RWPE2 (cell line): ENCODE measurements at regions not wholly inside any gene's neighbourhood (a gene's known extent, or its start where the extent isn't known, plus 50 kb on each side); places are given as distances from the start of the nearest gene placed in this dataset.

Source experiments
- ATAC-seq: fragments of 200-7000 bp; cut with Tn5 transposase; 3 replicates; pipeline ENCODE4 v1.9.1; 2021; ENCODE audit warnings: low read depth
- DNase-seq: peaks from one replicate; pipeline ENCODE4 v3.0.0-alpha.2; 2020; ENCODE audit warnings: low spot score
- H3K27ac ChIP-seq: fragments of 450-650 bp; 2 replicates; pipeline ENCODE4 v1.5.1; 2017; ENCODE audit warnings: mild to moderate bottlenecking; ENCODE audit not compliant: poor library complexity, severe bottlenecking
- H3K27me3 ChIP-seq: fragments of 250-450 bp; sonication (Bioruptor Pico); 2 replicates; pipeline ENCODE4 v1.5.1; 2021; ENCODE audit warnings: mild to moderate bottlenecking, moderate library complexity; ENCODE audit not compliant: insufficient read depth, poor library complexity, severe bottlenecking
- H3K36me3 ChIP-seq: fragments of 250-450 bp; sonication (Bioruptor Pico); 2 replicates; pipeline ENCODE4 v1.5.1; 2020; ENCODE audit warnings: low read depth, mild to moderate bottlenecking, moderate library complexity
- H3K4me1 ChIP-seq: fragments of 250-450 bp; sonication (Bioruptor Pico); 2 replicates; pipeline ENCODE4 v1.5.1; 2021; ENCODE audit warnings: mild to moderate bottlenecking, moderate library complexity; ENCODE audit not compliant: insufficient read depth, poor library complexity, severe bottlenecking
- H3K4me3 ChIP-seq: fragments of 250-450 bp; sonication (Bioruptor Pico); 2 replicates; pipeline ENCODE4 v1.5.1; 2021; ENCODE audit warnings: mild to moderate bottlenecking, moderate library complexity; ENCODE audit not compliant: severe bottlenecking
- H3K9me3 ChIP-seq: fragments of 250-450 bp; sonication (Bioruptor Pico); 2 replicates; pipeline ENCODE4 v1.5.1; 2021; ENCODE audit warnings: mild to moderate bottlenecking, moderate library complexity; ENCODE audit not compliant: severe bottlenecking
- TF ChIP-seq, protein P1 (sequence below): fragments of 450-650 bp; IDR thresholded peaks from one replicate; pipeline ENCODE4 v1.5.1; 2017; ENCODE audit warnings: mild to moderate bottlenecking, moderate library complexity; ENCODE audit not compliant: poor library complexity, severe bottlenecking

GRCh38 chr2:181822097-181822496, 69.4 kb upstream of the ITPRID2 start:
- Histone ChIP-seq H3K9me3 (no peaks in the 10 kb centered on the region), H3K4me1 (no peaks in the 10 kb centered on the region), H3K4me3 (no peak overlapping the region), H3K36me3 (no peaks in the 10 kb centered on the region), H3K27ac (no peak overlapping the region), H3K27me3 (no peaks in the 10 kb centered on the region)
- DNase-seq (no peak), ATAC-seq (no peak)
- TF ChIP-seq, protein P1, sequence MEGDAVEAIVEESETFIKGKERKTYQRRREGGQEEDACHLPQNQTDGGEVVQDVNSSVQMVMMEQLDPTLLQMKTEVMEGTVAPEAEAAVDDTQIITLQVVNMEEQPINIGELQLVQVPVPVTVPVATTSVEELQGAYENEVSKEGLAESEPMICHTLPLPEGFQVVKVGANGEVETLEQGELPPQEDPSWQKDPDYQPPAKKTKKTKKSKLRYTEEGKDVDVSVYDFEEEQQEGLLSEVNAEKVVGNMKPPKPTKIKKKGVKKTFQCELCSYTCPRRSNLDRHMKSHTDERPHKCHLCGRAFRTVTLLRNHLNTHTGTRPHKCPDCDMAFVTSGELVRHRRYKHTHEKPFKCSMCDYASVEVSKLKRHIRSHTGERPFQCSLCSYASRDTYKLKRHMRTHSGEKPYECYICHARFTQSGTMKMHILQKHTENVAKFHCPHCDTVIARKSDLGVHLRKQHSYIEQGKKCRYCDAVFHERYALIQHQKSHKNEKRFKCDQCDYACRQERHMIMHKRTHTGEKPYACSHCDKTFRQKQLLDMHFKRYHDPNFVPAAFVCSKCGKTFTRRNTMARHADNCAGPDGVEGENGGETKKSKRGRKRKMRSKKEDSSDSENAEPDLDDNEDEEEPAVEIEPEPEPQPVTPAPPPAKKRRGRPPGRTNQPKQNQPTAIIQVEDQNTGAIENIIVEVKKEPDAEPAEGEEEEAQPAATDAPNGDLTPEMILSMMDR = no peak

- TF ChIP-seq, protein P1 = no peak
- ATAC-seq = no peak
- no peak for DNase-seq
- Histone ChIP-seq H3K36me3 (no peaks in the 10 kb centered on the region), H3K4me1 (no peaks in the 10 kb centered on the region), H3K4me3 (no peak overlapping the region), H3K9me3 (no peaks in the 10 kb centered on the region), H3K27me3 (no peaks in the 10 kb centered on the region), H3K27ac (no peak overlapping the region)
These were observed 68.1 kb upstream of the ITPRID2 start for GRCh38 chr2:181823405-181823804.

- Histone ChIP-seq H3K9me3 (no peaks in the 10 kb centered on the region), H3K36me3 (no peaks in the 10 kb centered on the region), H3K4me1 (no peaks in the 10 kb centered on the region), H3K27me3 (no peaks in the 10 kb centered on the region), H3K27ac (no peak overlapping the region), H3K4me3 (no peak overlapping the region)
- TF ChIP-seq, protein P1 = no peak
- no peak; the same call in 2 of the 3 replicates for ATAC-seq
- no peak for DNase-seq
These were observed 63.3 kb upstream of the ITPRID2 start for GRCh38 chr2:181828122-181828705.

- TF ChIP-seq, protein P1 = no peak
- Histone ChIP-seq H3K4me1 (no peaks in the 10 kb centered on the region), H3K9me3 (no peaks in the 10 kb centered on the region), H3K4me3 (no peak overlapping the region), H3K27me3 (no peaks in the 10 kb centered on the region), H3K27ac (no peak overlapping the region), H3K36me3 (no peaks in the 10 kb centered on the region)
- ATAC-seq (no peak), DNase-seq (no peak)
These were observed 62.3 kb upstream of the ITPRID2 start for GRCh38 chr2:181829230-181829629.

DNA sequence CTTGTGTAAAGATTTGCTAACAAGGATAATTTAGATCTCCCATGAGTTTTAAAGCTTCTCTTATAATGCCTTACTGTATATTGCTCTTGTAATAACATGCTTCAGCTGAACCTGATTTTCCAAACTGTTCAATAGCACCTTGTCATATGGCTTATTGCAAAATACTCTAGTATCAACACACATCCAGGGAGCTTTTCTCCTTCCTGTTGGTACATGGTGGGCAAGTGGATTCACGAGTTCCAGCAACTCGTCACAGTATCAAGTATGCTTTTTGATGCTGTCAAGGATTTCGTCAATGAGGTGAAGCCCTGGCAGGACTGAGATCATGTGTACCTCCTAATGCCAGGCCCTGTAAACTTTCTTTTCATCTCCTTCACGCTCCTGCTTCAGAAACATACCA, 59.5 kb upstream of the ITPRID2 start:
- ATAC-seq (no peak), DNase-seq (no peak)
- no peak overlapping the region for H3K27ac ChIP-seq
- no peaks in the 10 kb centered on the region for H3K36me3 ChIP-seq
- H3K4me1 ChIP-seq = no peaks in the 10 kb centered on the region
- H3K9me3 ChIP-seq = no peaks in the 10 kb centered on the region
- no peaks in the 10 kb centered on the region for H3K27me3 ChIP-seq
- no peak overlapping the region for H3K4me3 ChIP-seq
- TF ChIP-seq, protein P1 = no peak
